ENCODE measurements at regions not wholly inside any gene's neighbourhood (a gene's known extent, or its start where the extent isn't known, plus 50 kb on each side); places are given as distances from the start of the nearest gene placed in this dataset.

DNA sequence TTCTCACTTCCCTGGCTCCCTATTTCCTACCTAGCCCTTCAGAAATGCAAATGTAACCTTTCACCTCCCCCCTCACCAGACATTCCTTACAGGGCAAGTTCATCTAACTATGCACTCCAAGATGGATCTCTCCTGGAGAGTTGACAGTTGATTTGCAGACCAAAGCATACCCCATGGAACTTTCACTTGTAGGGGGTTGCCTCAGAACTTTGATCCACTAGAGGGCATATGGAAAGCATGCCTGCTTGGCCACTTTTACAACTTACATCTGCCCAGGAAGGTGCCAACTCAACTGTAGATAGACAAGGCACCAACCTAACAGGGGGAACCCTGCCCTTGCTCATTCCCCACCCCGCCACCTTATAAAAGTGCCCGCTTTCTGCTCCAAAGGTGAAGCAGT is 187.8 kb downstream of the NXNL2 start:
- FAIRE-seq (peak; percentile 96), DNase-seq (ENCODE audit: insufficient read length, low spot score) (no peak)
- no peak for TF ChIP-seq POLR2A (IDR thresholded peaks at IDR 0.05; ENCODE audit: low read depth, low read length)

DNA sequence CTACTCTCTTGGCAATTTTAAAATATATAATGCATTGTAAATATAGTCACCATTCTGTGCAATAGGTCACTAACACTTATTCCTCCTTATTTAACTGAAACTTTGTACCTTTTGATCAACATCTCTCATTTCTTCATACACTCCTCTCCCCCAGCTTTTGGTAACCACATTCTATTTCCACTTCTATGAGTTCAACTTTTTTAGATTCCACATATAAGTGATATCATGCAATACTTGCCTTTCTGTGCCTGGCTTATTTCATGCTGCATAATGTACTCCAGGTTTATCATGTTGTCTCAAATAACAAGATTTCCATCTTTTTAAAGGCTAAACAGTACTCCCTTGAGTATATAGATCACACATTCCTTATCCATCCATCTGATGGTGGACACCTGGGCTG is 188.8 kb downstream of the NXNL2 start:
- no peak for TF ChIP-seq POLR2A (IDR thresholded peaks at IDR 0.05; ENCODE audit: low read depth, low read length)
- no peak for DNase-seq (ENCODE audit: insufficient read length, low spot score)
- peak; percentile 36 for FAIRE-seq

DNA sequence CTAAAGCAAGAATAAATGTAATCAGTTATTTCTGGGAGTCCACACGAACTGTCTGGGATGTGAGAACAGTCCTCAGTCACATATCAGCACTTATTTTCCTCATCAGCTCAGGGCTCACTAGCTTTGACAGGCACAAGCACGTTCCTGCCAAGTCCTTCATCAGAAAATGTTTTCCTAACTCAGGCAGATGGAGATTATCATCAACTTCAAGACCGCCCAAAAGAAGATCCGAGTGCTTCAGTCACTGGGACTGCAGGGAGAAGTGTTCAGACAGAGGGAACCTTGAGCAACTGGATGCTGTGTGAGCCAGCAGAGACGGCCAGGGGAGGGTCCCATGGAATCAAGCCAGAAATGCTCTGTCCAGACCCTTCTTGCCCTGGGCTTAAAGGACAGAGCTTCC is 189.4 kb downstream of the NXNL2 start:
- FAIRE-seq (no peak), DNase-seq (ENCODE audit: insufficient read length, low spot score) (no peak)
- TF ChIP-seq POLR2A (IDR thresholded peaks at IDR 0.05; ENCODE audit: low read depth, low read length): no peak

DNA sequence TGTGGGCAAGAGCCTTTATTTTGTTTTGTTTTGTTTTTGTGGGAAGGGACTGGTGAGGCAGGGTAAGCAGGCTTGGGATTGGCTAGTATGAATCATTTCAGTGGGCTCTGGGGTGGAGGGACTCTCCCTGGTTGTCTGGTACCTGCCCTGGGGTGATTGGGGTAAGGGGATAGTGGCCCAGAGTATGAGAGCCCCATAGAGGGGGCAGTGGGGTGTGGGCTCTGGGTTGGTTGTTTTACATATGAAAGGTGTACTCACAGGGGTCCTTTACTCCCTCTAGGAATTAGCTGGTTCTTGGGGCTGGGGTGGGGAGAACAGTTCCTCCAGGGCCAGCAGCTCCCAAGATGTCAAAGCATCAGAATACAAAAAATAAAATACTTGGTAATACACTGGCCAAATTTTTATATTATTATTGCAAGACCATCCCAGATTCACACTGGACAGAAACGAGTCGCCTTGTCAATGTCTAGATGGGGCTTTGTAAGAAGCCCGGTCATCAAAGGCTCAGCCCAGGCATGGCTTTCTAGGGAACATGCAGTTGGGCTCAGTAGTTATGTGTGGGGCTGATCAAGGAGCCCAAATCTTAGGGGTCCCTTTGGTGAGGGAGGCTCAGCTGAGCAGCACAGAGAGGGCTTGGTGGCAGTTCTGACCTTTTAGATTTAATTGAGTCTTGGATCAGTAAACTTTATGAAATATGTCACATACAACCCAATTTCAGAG is 190.5 kb downstream of the NXNL2 start:
- no peak for DNase-seq (ENCODE audit: insufficient read length, low spot score)
- no peak for FAIRE-seq
- no peak for TF ChIP-seq POLR2A (IDR thresholded peaks at IDR 0.05; ENCODE audit: low read depth, low read length)

DNA sequence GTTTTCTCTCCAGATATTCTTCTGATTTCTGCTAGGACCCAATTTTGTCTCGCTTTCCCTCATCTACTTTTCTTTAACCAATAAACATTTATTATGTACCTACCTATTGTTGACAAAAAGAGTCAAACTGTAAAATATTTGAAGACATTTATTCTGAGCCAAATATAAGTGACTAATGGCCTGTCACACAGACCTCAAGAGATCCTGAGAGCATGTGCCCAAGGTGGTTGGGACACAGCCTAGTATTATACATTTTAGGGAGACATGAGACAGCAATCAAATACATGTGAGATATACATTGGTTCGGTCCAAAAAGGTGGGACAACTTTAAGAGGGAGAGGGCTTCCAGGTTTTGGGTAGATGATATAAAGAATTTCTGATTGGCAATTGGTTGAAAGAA is 191.8 kb downstream of the NXNL2 start:
- TF ChIP-seq POLR2A (IDR thresholded peaks at IDR 0.05; ENCODE audit: low read depth, low read length): no peak
- FAIRE-seq (no peak), DNase-seq (ENCODE audit: insufficient read length, low spot score) (no peak)

DNA sequence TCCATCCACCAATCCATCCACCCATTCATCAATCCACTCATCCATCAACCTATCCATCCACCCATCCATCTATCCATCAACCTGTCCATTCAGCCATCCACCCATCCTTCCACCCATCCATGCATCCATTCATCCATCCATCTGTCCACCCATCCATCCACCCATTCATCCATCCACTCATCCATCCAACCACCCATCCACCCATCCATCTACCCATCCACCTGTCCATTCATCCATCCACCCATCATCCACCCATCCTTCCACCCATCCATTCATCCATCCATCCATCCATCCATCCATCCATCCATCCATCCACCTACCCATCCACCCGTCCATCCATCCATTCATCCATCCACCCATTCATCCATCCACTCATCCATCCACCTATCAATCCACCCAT is 195.8 kb downstream of the NXNL2 start:
- DNase-seq (ENCODE audit: insufficient read length, low spot score) (no peak), FAIRE-seq (no peak)
- TF ChIP-seq POLR2A (IDR thresholded peaks at IDR 0.05; ENCODE audit: low read depth, low read length): no peak

DNA sequence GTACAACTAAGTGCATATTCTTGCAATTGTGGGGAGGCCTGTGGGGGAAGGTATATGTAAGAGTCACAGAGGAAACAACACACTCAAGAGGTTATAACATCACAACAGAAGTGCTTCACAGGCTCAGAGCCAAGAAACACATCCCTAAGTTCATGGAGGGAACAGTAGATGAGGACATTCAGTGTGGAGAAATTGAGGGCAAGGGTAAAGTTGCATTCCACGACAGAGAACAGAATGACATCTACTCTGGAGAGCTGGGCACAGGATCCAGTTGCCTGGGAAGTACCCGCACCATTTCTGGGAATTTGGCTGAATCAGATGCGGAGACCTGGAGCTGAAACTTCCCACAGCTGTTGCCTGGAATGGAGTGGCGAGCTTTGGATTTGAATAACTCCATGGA is 197.2 kb downstream of the NXNL2 start:
- no peak for DNase-seq (ENCODE audit: insufficient read length, low spot score)
- TF ChIP-seq POLR2A (IDR thresholded peaks at IDR 0.05; ENCODE audit: low read depth, low read length): no peak
- no peak for FAIRE-seq

DNA sequence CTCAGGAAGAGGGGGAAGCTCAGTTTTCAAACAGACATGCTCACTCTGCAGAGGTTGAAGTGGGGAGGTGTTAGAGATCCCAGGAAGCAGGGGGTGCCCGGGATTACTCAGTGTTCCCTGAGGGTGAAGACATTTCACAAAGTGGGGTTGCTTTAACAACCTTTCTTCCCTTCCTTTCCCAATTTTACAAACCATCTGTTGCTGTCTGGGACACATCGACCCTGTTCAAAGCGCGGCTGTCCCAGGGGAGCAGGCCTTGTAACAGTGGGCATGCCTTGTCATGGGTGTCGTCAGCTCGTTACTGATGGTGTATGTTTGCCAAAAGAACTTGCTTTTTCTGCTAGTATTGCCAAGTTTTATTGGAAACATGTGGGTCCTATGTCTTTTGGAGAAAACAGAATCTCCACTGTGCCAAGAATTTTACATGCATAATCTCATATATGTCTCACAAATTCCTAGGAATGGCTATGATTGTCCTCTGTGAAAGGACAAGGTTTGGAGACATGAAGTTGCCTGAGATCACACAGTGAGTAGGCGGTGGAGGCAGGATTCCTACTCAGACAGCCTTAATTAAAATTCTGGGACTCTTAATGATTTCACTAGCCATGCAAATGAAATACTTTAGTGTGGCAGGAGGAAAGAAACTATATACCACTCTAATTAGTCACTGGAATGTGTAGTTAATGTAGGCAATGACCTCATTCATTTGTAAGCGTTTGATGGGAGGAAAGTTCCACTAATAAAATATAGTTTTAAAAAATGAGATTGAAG is 198.9 kb downstream of the NXNL2 start:
- DNase-seq (ENCODE audit: insufficient read length, low spot score) (no peak), FAIRE-seq (no peak)
- TF ChIP-seq POLR2A (IDR thresholded peaks at IDR 0.05; ENCODE audit: low read depth, low read length): no peak

DNA sequence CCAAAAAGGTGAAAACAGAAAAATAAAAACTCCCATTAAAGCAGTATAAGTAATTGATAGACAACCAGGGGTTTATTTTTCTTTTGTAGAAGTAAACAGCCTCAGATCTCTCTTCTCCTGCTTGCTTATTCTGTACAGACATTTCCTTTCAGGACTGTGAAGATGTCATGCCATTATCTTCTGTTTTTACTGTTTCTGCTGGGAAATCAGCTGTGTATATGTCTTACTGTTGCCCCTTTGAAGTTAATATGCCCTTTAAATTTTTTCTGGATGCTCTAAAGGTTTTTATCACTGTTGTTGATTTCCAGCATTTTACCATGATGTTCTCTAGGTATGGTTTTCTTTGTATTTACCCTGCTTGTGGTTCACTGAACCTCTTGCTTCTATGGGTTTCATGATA is 199.5 kb downstream of the NXNL2 start:
- TF ChIP-seq POLR2A (IDR thresholded peaks at IDR 0.05; ENCODE audit: low read depth, low read length): no peak
- DNase-seq (ENCODE audit: insufficient read length, low spot score) (no peak), FAIRE-seq (no peak)

DNA sequence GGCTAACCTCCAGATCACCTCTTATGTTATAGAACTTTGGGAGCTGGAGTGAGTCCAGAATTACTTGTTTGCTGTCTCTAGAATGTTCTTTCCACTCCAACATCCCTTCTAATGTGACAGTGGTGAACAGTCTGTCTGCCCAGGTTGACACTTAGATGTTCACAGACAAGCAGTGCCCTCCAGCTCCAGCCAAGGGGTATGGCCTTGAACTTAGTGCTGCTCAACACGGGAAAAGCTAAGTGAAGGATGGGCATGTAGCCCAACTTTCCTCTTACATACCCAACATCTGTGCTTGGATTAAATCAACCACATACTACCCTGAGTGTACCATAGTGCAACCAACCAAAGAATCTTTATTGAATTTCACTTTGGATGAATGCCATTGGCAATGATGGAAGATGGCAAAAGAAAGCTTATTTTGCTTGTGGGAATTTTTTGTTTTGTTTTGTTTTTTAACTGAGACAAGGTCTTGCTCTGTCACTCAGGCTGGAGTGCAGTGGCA is 201.2 kb downstream of the NXNL2 start:
- TF ChIP-seq POLR2A (IDR thresholded peaks at IDR 0.05; ENCODE audit: low read depth, low read length): no peak
- FAIRE-seq: no peak
- DNase-seq (ENCODE audit: insufficient read length, low spot score): no peak

DNA sequence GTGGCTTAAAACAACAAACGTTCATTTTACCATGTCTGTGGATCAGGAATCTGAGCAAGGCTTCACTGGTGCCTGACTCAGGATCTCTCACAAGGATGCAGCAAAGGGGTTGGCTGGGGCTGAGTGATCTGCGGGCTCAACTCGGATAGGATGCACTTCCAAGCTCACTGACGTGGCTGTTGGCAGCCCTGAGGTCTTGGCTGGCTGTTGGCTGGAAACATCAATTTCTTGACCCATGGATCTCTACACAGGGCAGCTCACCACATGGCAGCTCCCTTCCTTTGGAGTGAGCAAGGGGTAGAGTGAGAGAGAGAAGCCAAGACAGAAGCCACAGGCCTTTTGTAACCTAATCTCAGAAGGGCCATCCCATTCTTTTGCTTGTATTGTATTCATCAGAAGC is 202.1 kb downstream of the NXNL2 start:
- no peak for DNase-seq (ENCODE audit: insufficient read length, low spot score)
- no peak for TF ChIP-seq POLR2A (IDR thresholded peaks at IDR 0.05; ENCODE audit: low read depth, low read length)
- FAIRE-seq: no peak

DNA sequence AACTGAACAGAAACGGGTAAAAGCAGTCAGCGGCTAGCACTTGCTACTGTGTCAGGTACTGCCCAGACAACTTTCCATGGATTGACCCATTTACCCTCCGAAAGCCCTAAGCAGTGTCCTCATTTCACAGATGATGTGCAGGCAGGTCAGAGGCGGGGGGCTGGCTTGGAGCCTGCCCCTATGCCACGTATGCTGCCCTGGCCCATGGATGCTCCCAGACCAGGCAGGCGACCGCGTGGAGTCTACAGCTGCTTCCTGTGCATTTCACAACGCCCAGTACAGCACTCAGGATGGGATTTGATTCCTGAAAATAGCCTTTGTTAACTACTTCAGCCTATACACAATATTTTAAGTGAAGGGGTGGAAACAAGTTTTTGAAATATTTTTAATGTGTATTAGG is 202.9 kb downstream of the NXNL2 start:
- TF ChIP-seq POLR2A (IDR thresholded peaks at IDR 0.05; ENCODE audit: low read depth, low read length): no peak
- no peak for DNase-seq (ENCODE audit: insufficient read length, low spot score)
- no peak for FAIRE-seq

DNA sequence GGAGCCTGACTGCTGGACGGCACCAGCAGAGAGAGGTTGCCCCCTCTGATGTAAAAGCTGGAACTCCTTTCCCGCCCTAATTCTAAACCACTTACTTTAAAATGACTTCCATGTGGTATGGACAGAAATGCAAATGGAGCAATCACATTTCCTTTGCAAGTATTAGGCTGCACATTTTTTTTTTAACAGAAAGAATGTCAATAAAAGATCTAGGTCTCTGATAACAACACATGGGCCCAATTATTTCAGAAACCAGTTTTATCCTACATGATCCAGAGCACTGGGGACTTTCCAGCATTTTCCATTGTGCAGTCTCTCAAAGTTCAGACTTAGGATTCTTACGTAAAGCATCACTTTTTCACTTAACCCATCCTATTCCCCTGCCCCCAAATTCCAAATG is 203.7 kb downstream of the NXNL2 start:
- TF ChIP-seq POLR2A (IDR thresholded peaks at IDR 0.05; ENCODE audit: low read depth, low read length): no peak
- DNase-seq (ENCODE audit: insufficient read length, low spot score) (no peak), FAIRE-seq (no peak)

DNA sequence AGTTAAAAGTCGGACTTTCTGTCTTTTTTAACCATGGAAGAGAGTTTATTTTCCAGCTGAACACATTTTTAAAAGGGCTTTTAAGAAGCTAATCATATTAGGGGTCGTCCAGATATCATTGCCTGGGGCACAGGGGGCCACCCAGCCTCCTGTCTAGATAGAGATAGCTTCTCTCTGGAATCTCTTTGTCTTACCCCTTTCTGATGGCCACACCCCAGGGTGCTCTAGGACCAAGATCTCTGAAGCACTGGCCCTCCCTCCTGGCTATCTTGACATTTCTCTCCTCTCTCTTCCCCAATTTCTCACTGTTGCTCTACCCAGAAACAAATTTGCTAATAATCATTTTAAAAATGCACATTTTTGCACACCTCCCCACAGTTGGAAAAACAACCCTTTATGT is 204.4 kb downstream of the NXNL2 start:
- TF ChIP-seq POLR2A (IDR thresholded peaks at IDR 0.05; ENCODE audit: low read depth, low read length): no peak
- FAIRE-seq (no peak), DNase-seq (ENCODE audit: insufficient read length, low spot score) (no peak)

DNA sequence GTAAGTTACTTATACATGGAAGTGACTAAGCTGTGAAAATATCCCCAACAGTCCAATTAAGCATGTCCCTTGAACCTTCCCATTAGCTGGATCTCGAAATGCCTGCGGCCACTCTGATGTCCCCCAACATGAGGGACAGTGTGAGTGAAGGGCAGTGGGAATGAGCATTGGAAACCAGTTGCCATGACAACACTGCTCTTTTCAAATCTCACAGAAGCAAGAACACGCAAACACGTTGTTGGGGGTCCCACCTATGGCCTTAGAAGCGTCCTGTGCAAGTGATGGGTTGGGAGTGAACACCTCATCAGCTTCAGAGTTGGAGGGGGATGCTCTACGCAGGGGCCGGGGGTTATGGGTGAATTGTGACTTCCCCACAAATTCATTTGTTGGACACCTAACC is 205.9 kb downstream of the NXNL2 start:
- FAIRE-seq (no peak), DNase-seq (ENCODE audit: insufficient read length, low spot score) (no peak)
- no peak for TF ChIP-seq POLR2A (IDR thresholded peaks at IDR 0.05; ENCODE audit: low read depth, low read length)
